AG04450 (cell line): ENCODE measurements at regions not wholly inside any gene's neighbourhood (a gene's known extent, or its start where the extent isn't known, plus 50 kb on each side); places are given as distances from the start of the nearest gene placed in this dataset.

Source experiments
- CTCF ChIA-PET: fragments of 300-600, 350-600 bp; formaldehyde crosslinking; extraction: SDS; loops from one replicate; lab custom pipeline; 2022; ENCODE audit warnings: antibody characterized with exemption, inconsistent platforms; lab: Charles Lee
- POLR2A ChIA-PET: fragments of 350-600 bp; formaldehyde crosslinking; extraction: SDS; loops from one replicate; lab custom pipeline; 2021; ENCODE audit warnings: antibody characterized with exemption, inconsistent platforms; lab: Yijun Ruan, JAX
- DNase-seq: peaks from one replicate; pipeline ENCODE4 v3.0.0-alpha.2; 2011; ENCODE audit warnings: low read depth, low spot score
- H3K27ac ChIP-seq: one replicate; pipeline ENCODE4 v1.5.1; 2012; ENCODE audit warnings: low read depth, low read length, control low read depth
- H3K27me3 ChIP-seq: one replicate; pipeline ENCODE4 v1.6.0; 2012; ENCODE audit warnings: low read length; ENCODE audit not compliant: control insufficient read depth, insufficient read depth
- H3K4me3 ChIP-seq: 2 replicates; pipeline ENCODE4 v1.5.1; 2011; ENCODE audit warnings: mild to moderate bottlenecking, low read depth, low read length, control low read depth
- H3K9me3 ChIP-seq: 2 replicates; pipeline ENCODE4 v1.5.1; 2012; ENCODE audit warnings: low read length; ENCODE audit not compliant: control insufficient read depth, insufficient read depth
- TF ChIP-seq, protein P1 (sequence below): IDR thresholded peaks from 2 replicates; pipeline ENCODE4 v1.5.1; 2011; ENCODE audit warnings: low read depth, low read length, control low read depth, inconsistent platforms

DNA sequence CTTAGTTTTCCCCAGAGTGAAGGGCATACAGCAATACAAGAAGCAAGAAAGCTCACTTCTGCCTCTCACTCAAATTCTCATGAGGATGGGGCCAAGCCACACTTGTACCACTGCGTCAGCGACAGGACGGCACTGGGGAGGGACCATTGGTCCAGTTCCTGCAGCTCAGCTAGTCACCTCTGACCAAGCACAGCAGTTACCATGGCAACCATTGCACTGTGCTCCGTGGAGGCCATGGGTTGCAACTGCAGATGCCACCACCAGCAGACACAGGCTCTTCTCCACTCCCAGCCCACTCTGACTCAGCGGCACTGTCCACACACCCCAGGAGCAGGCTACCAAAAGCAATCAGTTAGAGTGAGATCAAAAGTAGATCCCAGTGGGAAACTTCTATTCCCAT is 441.1 kb upstream of the ARID1B start:
- TF ChIP-seq, protein P1, sequence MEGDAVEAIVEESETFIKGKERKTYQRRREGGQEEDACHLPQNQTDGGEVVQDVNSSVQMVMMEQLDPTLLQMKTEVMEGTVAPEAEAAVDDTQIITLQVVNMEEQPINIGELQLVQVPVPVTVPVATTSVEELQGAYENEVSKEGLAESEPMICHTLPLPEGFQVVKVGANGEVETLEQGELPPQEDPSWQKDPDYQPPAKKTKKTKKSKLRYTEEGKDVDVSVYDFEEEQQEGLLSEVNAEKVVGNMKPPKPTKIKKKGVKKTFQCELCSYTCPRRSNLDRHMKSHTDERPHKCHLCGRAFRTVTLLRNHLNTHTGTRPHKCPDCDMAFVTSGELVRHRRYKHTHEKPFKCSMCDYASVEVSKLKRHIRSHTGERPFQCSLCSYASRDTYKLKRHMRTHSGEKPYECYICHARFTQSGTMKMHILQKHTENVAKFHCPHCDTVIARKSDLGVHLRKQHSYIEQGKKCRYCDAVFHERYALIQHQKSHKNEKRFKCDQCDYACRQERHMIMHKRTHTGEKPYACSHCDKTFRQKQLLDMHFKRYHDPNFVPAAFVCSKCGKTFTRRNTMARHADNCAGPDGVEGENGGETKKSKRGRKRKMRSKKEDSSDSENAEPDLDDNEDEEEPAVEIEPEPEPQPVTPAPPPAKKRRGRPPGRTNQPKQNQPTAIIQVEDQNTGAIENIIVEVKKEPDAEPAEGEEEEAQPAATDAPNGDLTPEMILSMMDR: no peak
- POLR2A ChIA-PET: no interaction called here
- CTCF ChIA-PET: no interaction called here
- H3K27me3 ChIP-seq: peaks cover 3% of the 10 kb centered on the region
- H3K27ac ChIP-seq: no peak overlapping the region
- H3K4me3 ChIP-seq: no peak overlapping the region
- no peak for DNase-seq
- peaks cover 5% of the 10 kb centered on the region; the same call in 1 of the 2 replicates for H3K9me3 ChIP-seq

DNA sequence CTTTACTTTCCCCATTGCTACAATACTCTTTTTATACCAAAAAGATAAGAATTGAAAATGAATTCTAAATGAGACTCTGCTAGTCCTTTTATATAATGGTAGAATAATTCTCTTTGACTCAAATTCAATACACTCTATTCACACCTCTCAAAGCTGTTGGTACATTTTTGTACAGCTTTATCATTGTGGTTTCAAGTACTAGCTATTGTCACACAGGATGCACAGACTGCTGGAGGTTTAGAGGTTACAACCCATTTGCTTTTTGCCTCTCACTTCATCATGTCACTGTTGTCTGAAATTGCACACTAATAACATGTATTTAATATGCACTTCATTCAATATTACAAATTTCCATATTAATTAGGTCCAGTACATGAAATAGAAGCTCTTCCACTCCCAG is 442.2 kb upstream of the ARID1B start:
- ChIA-PET CTCF (no interaction called here), POLR2A (no interaction called here)
- no peak overlapping the region for H3K27ac ChIP-seq
- no peak overlapping the region for H3K4me3 ChIP-seq
- TF ChIP-seq, protein P1: no peak
- DNase-seq: no peak
- H3K27me3 ChIP-seq: no peaks in the 10 kb centered on the region
- peaks cover 5% of the 10 kb centered on the region; the same call in 1 of the 2 replicates for H3K9me3 ChIP-seq

DNA sequence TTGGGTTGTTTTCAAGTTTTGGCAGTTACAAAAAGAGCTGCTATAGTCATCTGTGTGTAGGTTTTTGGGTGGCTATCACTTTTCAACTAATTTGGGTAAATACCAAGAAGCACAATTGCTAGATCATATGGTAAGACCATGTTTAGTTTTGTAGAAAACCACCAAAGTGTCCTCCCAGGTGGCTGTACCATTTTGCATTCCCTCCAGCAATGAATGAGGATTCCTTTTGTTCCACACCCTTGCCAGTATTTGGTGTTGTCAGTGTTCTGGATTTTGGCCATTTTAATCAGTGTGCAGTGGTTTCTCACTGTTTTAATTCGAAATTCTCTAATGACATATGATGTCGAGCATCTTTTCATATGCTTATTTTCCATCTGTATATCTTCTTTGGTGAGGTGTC is 457.5 kb upstream of the ARID1B start:
- TF ChIP-seq, protein P1: no peak
- no peaks in the 10 kb centered on the region for H3K27me3 ChIP-seq
- DNase-seq: no peak
- POLR2A ChIA-PET: no interaction called here
- H3K27ac ChIP-seq: no peak overlapping the region
- H3K4me3 ChIP-seq: no peak overlapping the region
- CTCF ChIA-PET: no interaction called here
- H3K9me3 ChIP-seq: no peaks in the 10 kb centered on the region

DNA sequence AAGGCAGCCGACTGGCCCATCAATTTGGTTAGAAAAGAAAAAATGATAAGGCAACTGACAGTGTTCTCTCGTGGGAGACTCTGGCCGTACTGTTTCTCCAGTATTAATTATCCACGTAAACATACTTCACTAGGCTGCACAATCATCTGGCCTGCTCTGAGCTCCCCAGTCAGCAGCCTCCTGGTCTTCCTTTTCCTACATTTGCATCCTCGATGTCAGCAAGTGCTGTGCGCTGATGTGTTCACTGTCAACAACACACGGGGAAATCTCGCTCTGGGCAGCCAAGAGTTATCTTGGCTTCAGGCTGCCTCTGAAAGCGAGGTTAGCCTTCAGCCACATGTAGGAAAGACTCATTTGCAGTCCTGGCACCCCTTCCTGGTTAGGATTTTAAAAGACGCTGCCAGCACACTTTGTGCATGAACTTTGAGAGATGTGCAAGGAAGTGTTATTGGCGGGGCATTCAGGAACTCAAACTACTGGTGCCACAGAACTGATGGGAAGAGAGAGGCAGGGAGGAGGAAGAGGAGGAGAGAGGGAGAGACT is 460.5 kb upstream of the ARID1B start:
- Histone ChIP-seq H3K4me3 (no peak overlapping the region), H3K27me3 (no peaks in the 10 kb centered on the region), H3K9me3 (no peaks in the 10 kb centered on the region), H3K27ac (no peak overlapping the region)
- ChIA-PET CTCF (interaction anchor here (0.6 kb wide), 1 partner anchor 113 kb away, joined by 3 read pairs; no protein-coding TSS in a partner anchor), POLR2A (no interaction called here)
- DNase-seq: no peak
- TF ChIP-seq, protein P1: no peak

DNA sequence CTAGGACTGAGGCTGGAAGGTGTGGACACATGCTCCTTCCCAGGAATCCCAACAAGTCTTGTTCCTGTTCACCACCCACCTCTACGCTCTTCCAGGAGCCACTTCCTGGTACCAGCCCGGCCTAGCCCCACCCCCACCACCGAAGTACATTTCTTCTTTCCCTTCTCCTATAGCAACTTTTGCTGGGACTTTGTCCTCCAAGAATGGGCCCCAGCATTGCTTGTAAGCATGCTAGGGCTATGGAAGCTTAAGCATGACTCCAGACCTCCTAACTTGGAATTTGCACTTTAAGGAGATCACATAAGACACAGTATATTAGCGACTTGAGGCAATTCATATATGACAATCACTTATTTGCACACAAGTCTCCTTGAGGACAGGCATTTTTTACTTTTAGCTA is 462.0 kb upstream of the ARID1B start:
- no peak overlapping the region for H3K27ac ChIP-seq
- TF ChIP-seq, protein P1: no peak
- no peaks in the 10 kb centered on the region for H3K9me3 ChIP-seq
- CTCF ChIA-PET: no interaction called here
- DNase-seq: no peak
- H3K4me3 ChIP-seq: no peak overlapping the region
- POLR2A ChIA-PET: no interaction called here
- no peaks in the 10 kb centered on the region for H3K27me3 ChIP-seq
